HG02759 (cell line): ENCODE measurements at regions not wholly inside any gene's neighbourhood (a gene's known extent, or its start where the extent isn't known, plus 50 kb on each side); places are given as distances from the start of the nearest gene placed in this dataset.
"Not testable (repeated sequence)": the region's sequence is repeated elsewhere in the genome, so short reads cannot be mapped to it uniquely, and the experiment has no call there.

Experiments
- ATAC-seq: cut with Tn5 transposase; IDR thresholded peaks from one replicate; pipeline ENCODE4 v1.9.1; 2021; ENCODE audit warnings: mild to moderate bottlenecking, moderate library complexity; ENCODE audit not compliant: unreplicated experiment

- ATAC-seq = no peak
Measured at GRCh38 chr6:167407239-167408064, 82.6 kb downstream of the TTLL2 start.

- no peak for ATAC-seq
Measured at GRCh38 chr6:167408235-167408869, 83.5 kb downstream of the TTLL2 start.

- ATAC-seq = no peak
Measured at GRCh38 chr6:167409079-167409478, 84.2 kb downstream of the TTLL2 start.

GRCh38 chr6:167409694-167410093 is 84.8 kb downstream of the TTLL2 start:
- no peak for ATAC-seq

GRCh38 chr6:167410462-167410861 is 85.6 kb downstream of the TTLL2 start:
- no peak for ATAC-seq

GRCh38 chr6:167412506-167412905 is 87.6 kb downstream of the TTLL2 start:
- no peak for ATAC-seq

- ATAC-seq = no peak
Measured at GRCh38 chr6:167415441-167415961, 90.6 kb downstream of the TTLL2 start.

- ATAC-seq = no peak
Measured at GRCh38 chr6:167416676-167417430, 92.0 kb downstream of the TTLL2 start.

- no peak for ATAC-seq
Measured at GRCh38 chr6:167420177-167420576, 95.3 kb downstream of the TTLL2 start.

- no peak for ATAC-seq
Measured at GRCh38 chr6:167420858-167421766, 96.2 kb downstream of the TTLL2 start.

- ATAC-seq = not testable (repeated sequence)
Measured at GRCh38 chr6:167421944-167422343, 97.1 kb downstream of the TTLL2 start.

GRCh38 chr6:167422934-167423333 is 98.0 kb downstream of the TTLL2 start:
- no peak for ATAC-seq

GRCh38 chr6:167424060-167424673 is 99.3 kb downstream of the TTLL2 start:
- ATAC-seq = no peak

- ATAC-seq = no peak
Measured at GRCh38 chr6:167424700-167425099, 99.8 kb downstream of the TTLL2 start.

GRCh38 chr6:167426084-167426483 is 101.2 kb downstream of the TTLL2 start:
- no peak for ATAC-seq

- no peak for ATAC-seq
Measured at GRCh38 chr6:167426651-167427050, 101.8 kb downstream of the TTLL2 start.

- no peak for ATAC-seq
Measured at GRCh38 chr6:167428664-167429333, 103.9 kb downstream of the TTLL2 start.

- ATAC-seq = no peak
Measured at GRCh38 chr6:167429353-167429752, 104.5 kb downstream of the TTLL2 start.

- ATAC-seq = no peak
Measured at GRCh38 chr6:167435209-167435728, 110.4 kb downstream of the TTLL2 start.
